ENCODE measurements at regions not wholly inside any gene's neighbourhood (a gene's known extent, or its start where the extent isn't known, plus 50 kb on each side); places are given as distances from the start of the nearest gene placed in this dataset.
"Not testable (repeated sequence)": the region's sequence is repeated elsewhere in the genome, so short reads cannot be mapped to it uniquely, and the experiment has no call there.

DNA sequence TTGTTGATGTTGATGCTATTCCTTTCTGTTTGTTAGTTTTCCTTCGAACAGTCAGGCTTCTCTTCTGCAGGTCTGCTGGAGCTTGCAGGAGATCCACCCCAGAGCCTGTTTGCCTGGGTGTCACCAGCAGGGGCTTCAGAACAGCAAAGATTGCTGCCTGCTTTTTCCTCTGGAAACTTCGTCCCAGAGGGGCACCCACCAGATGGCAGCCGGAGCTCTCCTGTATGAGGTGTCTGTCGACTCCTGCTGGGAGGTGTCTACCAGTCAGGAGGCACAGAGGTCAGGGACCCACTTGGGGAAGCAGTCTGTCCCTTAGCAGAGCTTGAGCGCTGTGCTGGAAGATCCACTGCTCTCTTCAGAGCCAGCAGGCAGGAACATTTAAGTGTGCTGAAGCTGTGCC is 303.2 kb downstream of the ZIC1 start:
- Mint-ChIP-seq H3K9me3 (peaks cover 4% of the 10 kb centered on the region), H3K4me3 (no peak overlapping the region), H3K27ac (no peak overlapping the region), H3K27me3 (no peaks in the 10 kb centered on the region), H3K4me1 (no peaks in the 10 kb centered on the region), H3K36me3 (no peaks in the 10 kb centered on the region)
- ATAC-seq (ENCODE audit: low read depth) = no peak
- no peak for DNase-seq
- POLR2A ChIA-PET = no interaction called here

DNA sequence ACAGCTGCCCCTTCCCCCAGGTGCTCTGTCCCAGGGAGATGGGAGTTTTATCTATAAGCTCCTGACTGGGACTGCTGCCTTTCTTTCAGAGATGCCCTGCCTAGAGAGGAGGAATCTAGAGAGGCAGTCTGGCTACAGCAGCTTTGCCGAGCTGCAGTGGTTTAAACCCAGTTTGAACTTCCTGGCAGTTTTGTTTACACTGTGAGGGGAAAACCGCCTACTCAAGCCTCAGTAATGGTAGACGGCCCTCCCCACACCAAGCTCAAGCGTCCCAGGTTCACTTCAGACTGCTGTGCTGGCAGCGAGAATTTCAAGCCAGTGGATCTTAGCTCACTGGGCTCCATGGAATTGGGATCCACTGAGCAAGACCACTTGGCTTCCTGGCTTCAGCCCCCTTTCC is 303.6 kb downstream of the ZIC1 start:
- H3K9me3 Mint-ChIP-seq; H3K27me3 Mint-ChIP-seq; DNase-seq; ATAC-seq (ENCODE audit: low read depth); H3K4me3 Mint-ChIP-seq; H3K4me1 Mint-ChIP-seq; H3K36me3 Mint-ChIP-seq; POLR2A ChIA-PET; H3K27ac Mint-ChIP-seq: not testable (repeated sequence)

DNA sequence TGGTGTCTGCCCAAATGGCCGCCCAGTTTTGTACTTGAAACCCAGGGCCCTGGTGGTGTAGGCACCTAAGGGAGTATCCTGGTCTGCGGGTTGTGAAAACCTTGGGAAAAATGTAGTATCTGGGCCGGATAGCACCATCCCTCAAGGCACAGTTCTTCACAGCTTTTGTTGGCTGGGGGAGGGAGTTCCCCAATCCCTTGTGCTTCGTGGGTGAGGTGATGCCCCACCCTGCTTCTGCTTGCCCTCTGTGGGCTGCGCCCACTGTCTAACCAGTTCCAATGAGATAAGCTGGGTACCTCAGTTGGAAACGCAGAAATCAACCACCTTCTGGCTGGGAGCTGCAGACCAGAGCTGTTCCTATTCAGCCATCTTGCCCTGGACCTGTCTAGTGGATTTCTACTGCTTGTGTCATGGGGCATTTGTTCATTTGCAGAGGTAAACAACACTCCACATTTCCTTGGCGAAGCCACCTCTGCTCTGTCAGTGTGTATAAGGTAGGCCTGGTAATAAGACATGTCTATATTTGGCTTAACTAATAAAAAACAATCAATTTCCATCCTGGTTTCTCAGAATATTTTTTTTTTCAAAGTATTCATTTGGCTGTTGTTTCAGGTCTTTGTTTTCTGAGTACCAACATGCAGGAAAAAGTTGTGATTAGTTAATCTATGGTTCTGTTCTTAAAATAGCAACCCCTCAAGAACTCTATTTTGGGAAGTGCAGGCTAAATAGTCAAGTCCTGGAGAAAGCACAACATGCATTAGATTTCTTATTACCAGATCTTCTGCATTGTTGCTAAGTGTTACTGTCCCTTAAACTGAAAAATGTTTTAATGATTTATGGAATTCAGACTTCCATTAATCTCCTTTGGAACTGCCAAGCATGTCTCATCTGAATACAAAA is 304.3 kb downstream of the ZIC1 start:
- H3K4me3 Mint-ChIP-seq = no peak overlapping the region
- no peaks in the 10 kb centered on the region for H3K36me3 Mint-ChIP-seq
- ATAC-seq (ENCODE audit: low read depth) (no peak), DNase-seq (no peak)
- no peaks in the 10 kb centered on the region for H3K27me3 Mint-ChIP-seq
- H3K4me1 Mint-ChIP-seq = no peaks in the 10 kb centered on the region
- peaks cover 6% of the 10 kb centered on the region for H3K9me3 Mint-ChIP-seq
- no peak overlapping the region for H3K27ac Mint-ChIP-seq
- POLR2A ChIA-PET = no interaction called here

DNA sequence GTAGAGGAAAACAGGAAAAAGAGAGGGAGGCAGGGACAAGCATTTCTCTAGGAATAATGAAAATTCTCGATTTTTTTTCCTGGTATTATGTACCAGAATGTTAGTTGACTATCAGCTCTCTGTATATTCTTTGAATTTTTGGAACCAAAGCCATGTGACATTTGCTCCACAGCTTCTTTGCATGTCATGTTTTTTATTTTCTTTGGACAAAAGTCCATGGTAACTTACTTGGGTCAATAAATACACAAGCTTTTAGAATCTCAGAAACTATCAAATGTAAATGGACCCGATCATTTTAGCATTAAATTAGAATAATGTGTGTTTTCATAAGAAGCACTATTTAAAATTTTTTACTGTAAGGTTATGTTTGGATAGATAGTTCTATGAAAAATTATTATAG is 320.5 kb downstream of the ZIC1 start:
- no peak overlapping the region for H3K27ac Mint-ChIP-seq
- H3K27me3 Mint-ChIP-seq = no peaks in the 10 kb centered on the region
- POLR2A ChIA-PET = no interaction called here
- peaks cover 2% of the 10 kb centered on the region for H3K9me3 Mint-ChIP-seq
- H3K36me3 Mint-ChIP-seq = no peaks in the 10 kb centered on the region
- DNase-seq (no peak), ATAC-seq (ENCODE audit: low read depth) (no peak)
- H3K4me3 Mint-ChIP-seq = no peak overlapping the region
- H3K4me1 Mint-ChIP-seq = no peaks in the 10 kb centered on the region

DNA sequence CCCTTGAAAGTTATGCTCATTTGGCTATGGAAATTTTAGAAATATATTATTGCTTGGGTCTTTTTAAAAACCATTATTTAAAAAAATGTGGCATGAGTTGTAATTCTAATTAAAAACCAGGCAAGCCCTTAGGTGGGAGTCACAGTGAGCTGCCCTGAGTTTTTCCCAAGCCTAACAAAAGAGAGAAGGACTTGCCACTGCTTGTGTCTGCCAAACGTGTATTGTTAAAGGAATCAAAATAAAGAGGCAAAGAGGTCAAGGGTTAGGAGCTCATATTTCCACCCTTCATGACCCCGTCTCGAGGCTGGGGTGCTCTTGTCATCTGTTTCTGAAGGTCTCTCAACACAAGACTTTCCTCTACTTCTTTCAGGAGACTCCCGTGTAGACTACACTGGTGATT is 321.1 kb downstream of the ZIC1 start:
- Mint-ChIP-seq H3K4me3 (no peak overlapping the region), H3K9me3 (no peaks in the 10 kb centered on the region), H3K27ac (no peak overlapping the region), H3K4me1 (no peaks in the 10 kb centered on the region), H3K36me3 (no peaks in the 10 kb centered on the region), H3K27me3 (no peaks in the 10 kb centered on the region)
- POLR2A ChIA-PET = no interaction called here
- DNase-seq (no peak), ATAC-seq (ENCODE audit: low read depth) (no peak)

DNA sequence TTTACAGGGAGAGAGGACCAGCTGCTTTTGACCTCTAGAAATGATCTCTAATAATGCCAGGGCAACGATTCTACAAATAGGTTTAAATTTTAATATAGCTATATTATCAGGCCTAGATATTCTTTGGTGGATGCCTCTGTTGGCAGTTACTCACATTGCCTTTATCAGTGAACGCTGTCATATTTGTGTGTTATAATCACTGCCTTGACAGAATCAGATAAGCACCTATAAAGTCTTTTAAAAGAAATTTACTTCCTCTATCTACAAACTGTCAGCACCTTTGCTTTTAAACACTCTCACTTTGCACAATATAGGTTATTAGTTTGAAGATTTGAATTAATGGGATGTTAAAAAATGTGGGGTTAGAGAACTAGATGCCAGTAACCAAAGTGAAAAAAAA is 324.1 kb downstream of the ZIC1 start:
- ATAC-seq (ENCODE audit: low read depth) (no peak), DNase-seq (no peak)
- Mint-ChIP-seq H3K27me3 (no peaks in the 10 kb centered on the region), H3K4me1 (no peaks in the 10 kb centered on the region), H3K36me3 (no peaks in the 10 kb centered on the region), H3K9me3 (no peaks in the 10 kb centered on the region), H3K4me3 (no peak overlapping the region), H3K27ac (no peak overlapping the region)
- POLR2A ChIA-PET = no interaction called here

DNA sequence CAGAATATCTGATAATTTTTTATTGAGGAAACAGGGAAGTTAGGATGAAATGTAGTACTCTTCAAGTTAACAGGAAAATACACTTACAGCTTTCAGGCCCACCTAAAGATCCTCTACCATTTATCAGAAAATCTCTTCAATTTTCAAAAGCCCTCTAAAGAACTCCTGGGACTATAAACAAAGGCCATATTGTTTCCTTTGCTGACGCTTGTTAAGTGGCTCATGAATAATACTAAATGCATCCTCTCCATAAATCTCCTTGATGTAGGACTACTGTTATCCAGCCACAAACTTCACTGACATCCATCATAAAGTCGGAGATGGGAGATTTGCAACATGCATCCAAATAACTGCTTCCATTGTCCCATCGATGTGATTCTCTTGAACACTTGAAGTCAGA is 326.5 kb downstream of the ZIC1 start:
- no peaks in the 10 kb centered on the region for H3K36me3 Mint-ChIP-seq
- H3K27ac Mint-ChIP-seq = no peak overlapping the region
- H3K9me3 Mint-ChIP-seq = no peaks in the 10 kb centered on the region
- DNase-seq (no peak), ATAC-seq (ENCODE audit: low read depth) (no peak)
- no peak overlapping the region for H3K4me3 Mint-ChIP-seq
- no peaks in the 10 kb centered on the region for H3K27me3 Mint-ChIP-seq
- no peaks in the 10 kb centered on the region for H3K4me1 Mint-ChIP-seq
- POLR2A ChIA-PET = no interaction called here

DNA sequence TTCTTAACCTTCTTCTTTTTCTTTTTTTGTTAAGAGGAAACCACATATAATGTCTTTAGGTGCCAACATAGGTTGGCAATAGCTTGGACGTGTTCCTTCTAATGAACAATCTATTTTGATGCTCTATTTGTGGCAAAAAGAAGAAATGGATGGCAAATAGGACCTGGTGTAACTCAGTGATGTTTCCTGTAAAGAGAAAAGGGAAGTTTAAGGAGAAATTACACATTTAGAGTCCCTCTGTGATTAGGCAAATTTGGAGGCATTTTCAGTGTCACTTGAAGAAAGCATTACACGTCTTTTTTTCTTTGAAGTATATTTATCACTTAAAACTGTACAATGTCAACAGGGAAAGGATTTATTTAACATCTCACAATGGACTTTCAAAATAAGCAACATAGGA is 327.1 kb downstream of the ZIC1 start:
- POLR2A ChIA-PET = no interaction called here
- Mint-ChIP-seq H3K4me3 (no peak overlapping the region), H3K36me3 (no peaks in the 10 kb centered on the region), H3K9me3 (no peaks in the 10 kb centered on the region), H3K4me1 (no peaks in the 10 kb centered on the region), H3K27me3 (no peaks in the 10 kb centered on the region), H3K27ac (no peak overlapping the region)
- DNase-seq = no peak
- no peak for ATAC-seq (ENCODE audit: low read depth)

DNA sequence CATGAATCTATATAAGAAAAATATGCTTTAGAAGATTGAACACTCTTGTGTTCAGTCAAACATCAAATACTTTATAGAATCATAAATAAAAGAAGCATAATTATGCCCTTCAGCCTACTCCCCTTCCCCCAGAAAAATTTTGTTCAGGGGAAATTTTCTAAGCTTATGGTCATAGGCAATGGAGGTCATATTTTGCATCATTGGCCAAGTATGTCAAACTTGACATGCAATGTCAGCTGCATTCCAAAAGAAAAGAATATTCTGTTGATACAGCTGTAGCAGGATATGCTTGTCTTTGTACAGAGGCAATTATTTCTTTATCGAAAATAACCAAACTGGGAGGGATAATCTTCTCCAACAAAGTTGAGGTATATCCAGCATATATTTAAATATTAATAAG is 328.2 kb downstream of the ZIC1 start:
- ATAC-seq (ENCODE audit: low read depth) (no peak), DNase-seq (no peak)
- H3K27ac Mint-ChIP-seq = no peak overlapping the region
- no peaks in the 10 kb centered on the region for H3K9me3 Mint-ChIP-seq
- no peak overlapping the region for H3K4me3 Mint-ChIP-seq
- H3K36me3 Mint-ChIP-seq = no peaks in the 10 kb centered on the region
- POLR2A ChIA-PET = no interaction called here
- no peaks in the 10 kb centered on the region for H3K27me3 Mint-ChIP-seq
- H3K4me1 Mint-ChIP-seq = no peaks in the 10 kb centered on the region

DNA sequence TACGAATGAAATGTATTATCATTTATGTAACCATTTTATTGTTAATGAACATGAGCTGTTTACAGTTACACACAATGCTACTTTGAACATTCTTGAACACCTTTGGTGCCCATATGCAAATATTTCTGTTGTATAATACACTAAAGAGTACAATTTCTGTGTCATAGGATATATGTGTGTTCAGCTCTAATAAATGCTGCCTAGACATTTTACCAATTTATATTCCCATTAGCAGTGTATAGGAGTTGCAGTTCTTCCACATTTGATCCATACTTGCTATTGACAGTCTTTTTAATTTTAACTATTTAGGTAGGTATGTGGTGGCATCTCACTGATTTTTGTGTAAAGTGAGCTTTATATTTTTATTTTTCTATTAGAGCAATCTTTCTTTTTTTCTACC is 331.8 kb downstream of the ZIC1 start:
- POLR2A ChIA-PET = no interaction called here
- no peaks in the 10 kb centered on the region for H3K4me1 Mint-ChIP-seq
- no peaks in the 10 kb centered on the region for H3K9me3 Mint-ChIP-seq
- H3K4me3 Mint-ChIP-seq = no peak overlapping the region
- H3K27me3 Mint-ChIP-seq = no peaks in the 10 kb centered on the region
- ATAC-seq (ENCODE audit: low read depth) (no peak), DNase-seq (no peak)
- no peak overlapping the region for H3K27ac Mint-ChIP-seq
- no peaks in the 10 kb centered on the region for H3K36me3 Mint-ChIP-seq

DNA sequence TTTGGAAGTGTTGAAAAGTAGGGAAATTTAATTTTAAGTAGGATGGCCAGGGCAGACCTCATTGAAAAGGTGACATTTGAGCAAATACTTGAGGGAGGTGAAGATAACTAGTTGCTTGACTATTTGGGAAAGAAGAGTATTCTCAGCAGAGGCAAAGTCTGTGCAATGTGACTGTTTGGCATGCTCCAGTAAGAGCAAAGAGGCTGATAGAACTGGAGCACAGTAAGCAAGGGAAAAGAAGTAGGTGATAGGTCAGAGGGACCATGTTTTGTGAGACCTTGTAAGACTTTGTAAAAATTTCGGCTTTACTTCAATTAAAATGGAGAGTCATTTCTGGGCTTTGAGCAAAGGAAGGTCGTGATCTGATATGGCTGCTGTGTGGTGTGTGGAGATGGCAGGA is 335.8 kb downstream of the ZIC1 start:
- H3K36me3 Mint-ChIP-seq = no peaks in the 10 kb centered on the region
- DNase-seq = no peak
- POLR2A ChIA-PET = no interaction called here
- H3K27me3 Mint-ChIP-seq = no peaks in the 10 kb centered on the region
- H3K4me1 Mint-ChIP-seq = no peaks in the 10 kb centered on the region
- ATAC-seq (ENCODE audit: low read depth) = no peak
- H3K4me3 Mint-ChIP-seq = no peak overlapping the region
- H3K9me3 Mint-ChIP-seq = peaks cover 6% of the 10 kb centered on the region
- no peak overlapping the region for H3K27ac Mint-ChIP-seq

DNA sequence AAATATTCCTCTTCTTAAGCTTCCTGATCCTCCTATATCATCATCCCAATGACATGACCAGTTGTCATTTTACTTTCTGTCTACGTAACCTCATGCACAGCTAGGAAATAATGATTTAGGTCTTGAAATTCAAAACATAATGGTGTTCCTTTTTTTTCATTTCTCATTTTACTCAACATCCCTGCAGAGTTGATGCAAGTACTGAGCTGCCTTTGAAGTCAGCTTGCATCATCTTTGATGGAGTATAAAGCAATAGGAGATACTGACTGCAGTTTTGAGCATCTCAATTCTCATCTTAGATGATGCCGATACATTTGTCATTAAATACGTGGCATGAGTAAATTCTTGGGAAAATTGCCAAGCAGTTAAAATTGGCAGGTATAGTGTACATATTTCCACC is 346.1 kb downstream of the ZIC1 start:
- no peaks in the 10 kb centered on the region for H3K27me3 Mint-ChIP-seq
- H3K4me1 Mint-ChIP-seq = no peaks in the 10 kb centered on the region
- no peaks in the 10 kb centered on the region for H3K36me3 Mint-ChIP-seq
- no peak overlapping the region for H3K4me3 Mint-ChIP-seq
- H3K27ac Mint-ChIP-seq = no peak overlapping the region
- DNase-seq (no peak), ATAC-seq (ENCODE audit: low read depth) (no peak)
- POLR2A ChIA-PET = no interaction called here
- no peaks in the 10 kb centered on the region for H3K9me3 Mint-ChIP-seq

DNA sequence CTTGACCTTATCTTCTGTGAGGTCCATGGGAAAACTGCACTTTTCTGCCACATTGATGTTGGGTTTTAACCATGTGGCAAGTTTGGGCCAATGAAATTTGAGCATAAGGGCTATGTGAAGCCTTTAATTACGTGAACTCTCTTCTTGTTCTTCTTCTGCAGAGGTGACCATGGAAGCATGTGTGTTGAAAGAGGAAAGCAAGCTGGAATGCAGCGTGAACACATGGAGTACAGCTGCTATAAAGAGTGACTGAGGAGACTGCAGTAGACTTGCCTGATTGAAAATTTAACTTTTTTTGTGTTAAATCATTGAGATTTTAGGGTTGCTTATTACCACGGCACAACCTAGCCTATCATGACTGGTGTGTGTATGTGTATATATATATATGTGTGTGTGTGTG is 347.3 kb downstream of the ZIC1 start:
- POLR2A ChIA-PET = no interaction called here
- no peak overlapping the region for H3K27ac Mint-ChIP-seq
- H3K4me3 Mint-ChIP-seq = no peak overlapping the region
- H3K4me1 Mint-ChIP-seq = no peaks in the 10 kb centered on the region
- H3K36me3 Mint-ChIP-seq = no peaks in the 10 kb centered on the region
- ATAC-seq (ENCODE audit: low read depth) (no peak), DNase-seq (no peak)
- H3K9me3 Mint-ChIP-seq = no peaks in the 10 kb centered on the region
- no peaks in the 10 kb centered on the region for H3K27me3 Mint-ChIP-seq

DNA sequence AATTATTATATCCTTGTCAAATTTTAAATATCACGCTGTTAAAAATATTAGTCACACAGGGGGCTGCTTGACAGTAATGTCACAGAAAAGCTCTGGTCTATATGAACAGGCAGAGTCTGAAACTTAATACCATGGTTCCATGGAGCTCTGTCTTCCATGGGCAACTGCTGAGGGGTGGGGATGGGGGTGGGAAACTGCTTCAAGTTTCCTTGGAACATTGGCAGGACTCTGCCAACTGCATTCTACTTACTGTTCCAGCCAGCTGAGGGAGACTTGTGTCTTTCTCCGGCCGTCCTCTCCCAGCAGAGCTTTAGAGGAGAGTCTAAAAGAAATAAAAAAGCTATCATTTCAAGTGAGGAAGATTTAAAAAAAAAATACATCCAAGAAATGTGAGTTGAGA is 348.7 kb downstream of the ZIC1 start:
- H3K36me3 Mint-ChIP-seq = no peaks in the 10 kb centered on the region
- no peak overlapping the region for H3K4me3 Mint-ChIP-seq
- no peaks in the 10 kb centered on the region for H3K27me3 Mint-ChIP-seq
- POLR2A ChIA-PET = no interaction called here
- no peak overlapping the region for H3K27ac Mint-ChIP-seq
- H3K9me3 Mint-ChIP-seq = no peaks in the 10 kb centered on the region
- no peaks in the 10 kb centered on the region for H3K4me1 Mint-ChIP-seq
- DNase-seq = no peak
- no peak for ATAC-seq (ENCODE audit: low read depth)

DNA sequence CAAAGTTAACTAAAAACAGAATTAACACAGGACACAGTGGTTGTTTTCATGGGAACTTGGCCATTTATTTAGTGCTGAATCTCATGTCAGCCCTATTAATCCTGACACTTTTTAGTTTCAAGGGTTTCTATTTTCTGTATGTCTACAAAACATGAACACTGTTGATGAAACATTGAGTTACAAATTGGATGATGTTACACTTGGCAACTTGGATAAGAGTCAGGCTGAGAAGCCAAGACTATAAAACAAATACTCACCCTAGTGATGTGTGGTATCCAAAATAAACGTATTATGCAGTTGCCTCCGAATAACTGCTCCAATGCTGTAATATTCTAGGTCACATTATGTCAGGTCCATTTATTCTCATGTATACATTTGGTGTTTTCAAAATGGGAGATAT is 349.6 kb downstream of the ZIC1 start:
- Mint-ChIP-seq H3K27ac (no peak overlapping the region), H3K36me3 (no peaks in the 10 kb centered on the region), H3K27me3 (no peaks in the 10 kb centered on the region), H3K4me3 (no peak overlapping the region), H3K4me1 (no peaks in the 10 kb centered on the region), H3K9me3 (no peaks in the 10 kb centered on the region)
- no peak for ATAC-seq (ENCODE audit: low read depth)
- DNase-seq = no peak
- POLR2A ChIA-PET = no interaction called here

Data from activated naive CD8-positive, alpha-beta T cell treated with anti-CD3 and anti-CD28 coated beads, Interleukin-2, amount 10 ng/mL, durations not matched to agents 7 days and 5 days (primary cell).